ENCODE measurements at regions not wholly inside any gene's neighbourhood (a gene's known extent, or its start where the extent isn't known, plus 50 kb on each side); places are given as distances from the start of the nearest gene placed in this dataset.

DNA sequence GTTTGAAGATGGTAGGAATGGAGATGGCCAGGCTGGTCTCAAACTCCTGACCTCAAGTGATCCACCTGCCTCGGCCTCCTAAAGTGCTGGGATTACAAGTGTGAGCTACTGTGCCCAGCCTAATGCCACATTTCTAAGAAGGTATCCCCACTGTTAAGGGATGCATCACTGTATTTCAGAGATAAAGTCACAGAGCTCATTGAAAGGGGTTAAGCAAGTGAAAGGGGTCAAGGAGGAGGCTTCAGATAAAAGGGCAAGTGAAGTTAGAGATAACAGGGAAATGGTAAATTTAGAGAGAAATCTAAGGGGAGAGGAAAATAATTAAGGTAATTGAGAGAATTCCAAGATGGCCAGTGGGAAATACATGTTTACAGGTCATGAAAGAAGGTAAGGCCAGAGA is 93.0 kb upstream of the SP4 start:
- TF ChIP-seq, protein P1, sequence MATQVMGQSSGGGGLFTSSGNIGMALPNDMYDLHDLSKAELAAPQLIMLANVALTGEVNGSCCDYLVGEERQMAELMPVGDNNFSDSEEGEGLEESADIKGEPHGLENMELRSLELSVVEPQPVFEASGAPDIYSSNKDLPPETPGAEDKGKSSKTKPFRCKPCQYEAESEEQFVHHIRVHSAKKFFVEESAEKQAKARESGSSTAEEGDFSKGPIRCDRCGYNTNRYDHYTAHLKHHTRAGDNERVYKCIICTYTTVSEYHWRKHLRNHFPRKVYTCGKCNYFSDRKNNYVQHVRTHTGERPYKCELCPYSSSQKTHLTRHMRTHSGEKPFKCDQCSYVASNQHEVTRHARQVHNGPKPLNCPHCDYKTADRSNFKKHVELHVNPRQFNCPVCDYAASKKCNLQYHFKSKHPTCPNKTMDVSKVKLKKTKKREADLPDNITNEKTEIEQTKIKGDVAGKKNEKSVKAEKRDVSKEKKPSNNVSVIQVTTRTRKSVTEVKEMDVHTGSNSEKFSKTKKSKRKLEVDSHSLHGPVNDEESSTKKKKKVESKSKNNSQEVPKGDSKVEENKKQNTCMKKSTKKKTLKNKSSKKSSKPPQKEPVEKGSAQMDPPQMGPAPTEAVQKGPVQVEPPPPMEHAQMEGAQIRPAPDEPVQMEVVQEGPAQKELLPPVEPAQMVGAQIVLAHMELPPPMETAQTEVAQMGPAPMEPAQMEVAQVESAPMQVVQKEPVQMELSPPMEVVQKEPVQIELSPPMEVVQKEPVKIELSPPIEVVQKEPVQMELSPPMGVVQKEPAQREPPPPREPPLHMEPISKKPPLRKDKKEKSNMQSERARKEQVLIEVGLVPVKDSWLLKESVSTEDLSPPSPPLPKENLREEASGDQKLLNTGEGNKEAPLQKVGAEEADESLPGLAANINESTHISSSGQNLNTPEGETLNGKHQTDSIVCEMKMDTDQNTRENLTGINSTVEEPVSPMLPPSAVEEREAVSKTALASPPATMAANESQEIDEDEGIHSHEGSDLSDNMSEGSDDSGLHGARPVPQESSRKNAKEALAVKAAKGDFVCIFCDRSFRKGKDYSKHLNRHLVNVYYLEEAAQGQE (IDR thresholded peaks at IDR 0.05; ENCODE audit: low read depth, low read length): no peak
- TF ChIP-seq, protein P2, sequence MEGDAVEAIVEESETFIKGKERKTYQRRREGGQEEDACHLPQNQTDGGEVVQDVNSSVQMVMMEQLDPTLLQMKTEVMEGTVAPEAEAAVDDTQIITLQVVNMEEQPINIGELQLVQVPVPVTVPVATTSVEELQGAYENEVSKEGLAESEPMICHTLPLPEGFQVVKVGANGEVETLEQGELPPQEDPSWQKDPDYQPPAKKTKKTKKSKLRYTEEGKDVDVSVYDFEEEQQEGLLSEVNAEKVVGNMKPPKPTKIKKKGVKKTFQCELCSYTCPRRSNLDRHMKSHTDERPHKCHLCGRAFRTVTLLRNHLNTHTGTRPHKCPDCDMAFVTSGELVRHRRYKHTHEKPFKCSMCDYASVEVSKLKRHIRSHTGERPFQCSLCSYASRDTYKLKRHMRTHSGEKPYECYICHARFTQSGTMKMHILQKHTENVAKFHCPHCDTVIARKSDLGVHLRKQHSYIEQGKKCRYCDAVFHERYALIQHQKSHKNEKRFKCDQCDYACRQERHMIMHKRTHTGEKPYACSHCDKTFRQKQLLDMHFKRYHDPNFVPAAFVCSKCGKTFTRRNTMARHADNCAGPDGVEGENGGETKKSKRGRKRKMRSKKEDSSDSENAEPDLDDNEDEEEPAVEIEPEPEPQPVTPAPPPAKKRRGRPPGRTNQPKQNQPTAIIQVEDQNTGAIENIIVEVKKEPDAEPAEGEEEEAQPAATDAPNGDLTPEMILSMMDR (IDR thresholded peaks at IDR 0.05 in 2 of 3, conservative IDR thresholded peaks at IDR 0.05 in 1 of 3; ENCODE audit: control insufficient read depth in 2 of 3, extremely low read depth in 1 of 3, insufficient read depth in 1 of 3, low read depth in 3 of 3, low read length in 3 of 3): no peak
- TF ChIP-seq SMARCA5 (IDR thresholded peaks at IDR 0.05) (no peak), JUND (IDR thresholded peaks at IDR 0.05; ENCODE audit: low read depth, low read length) (no peak), RAD21 (IDR thresholded peaks at IDR 0.05; ENCODE audit: insufficient read depth, low read depth, low read length) (no peak), POLR2AphosphoS5 (IDR thresholded peaks at IDR 0.05; ENCODE audit: low read length) (no peak), POLR2A (IDR thresholded peaks at IDR 0.05; ENCODE audit: low read depth, low read length) (no peak), TCF12 (IDR thresholded peaks at IDR 0.05; ENCODE audit: low read depth, low read length) (no peak), TAF1 (IDR thresholded peaks at IDR 0.05; ENCODE audit: borderline replicate concordance, low read depth, low read length) (no peak), POLR2AphosphoS2 (IDR thresholded peaks at IDR 0.05; ENCODE audit: low read depth, low read length) (no peak), CEBPB (IDR thresholded peaks at IDR 0.05; ENCODE audit: borderline replicate concordance in 1 of 2, low read depth in 2 of 2, low read length in 2 of 2) (no peak)
- TF ChIP-seq, protein P3, sequence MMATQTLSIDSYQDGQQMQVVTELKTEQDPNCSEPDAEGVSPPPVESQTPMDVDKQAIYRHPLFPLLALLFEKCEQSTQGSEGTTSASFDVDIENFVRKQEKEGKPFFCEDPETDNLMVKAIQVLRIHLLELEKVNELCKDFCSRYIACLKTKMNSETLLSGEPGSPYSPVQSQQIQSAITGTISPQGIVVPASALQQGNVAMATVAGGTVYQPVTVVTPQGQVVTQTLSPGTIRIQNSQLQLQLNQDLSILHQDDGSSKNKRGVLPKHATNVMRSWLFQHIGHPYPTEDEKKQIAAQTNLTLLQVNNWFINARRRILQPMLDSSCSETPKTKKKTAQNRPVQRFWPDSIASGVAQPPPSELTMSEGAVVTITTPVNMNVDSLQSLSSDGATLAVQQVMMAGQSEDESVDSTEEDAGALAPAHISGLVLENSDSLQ (IDR thresholded peaks at IDR 0.05): no peak
